WTC11 (cell line): ENCODE measurements at regions not wholly inside any gene's neighbourhood (a gene's known extent, or its start where the extent isn't known, plus 50 kb on each side); places are given as distances from the start of the nearest gene placed in this dataset.

ENCODE experiments used
- ATAC-seq: fragments of 200-7000 bp; cut with Tn5 transposase; 2 replicates; pipeline ENCODE4 v1.10.0; 2021; ENCODE audit warnings: mild to moderate bottlenecking, moderate library complexity
- CTCF ChIA-PET: fragments of 300-600 bp; sonication (Branson Sonifier 250); formaldehyde crosslinking; loops from one replicate; lab custom pipeline; 2021; ENCODE audit warnings: antibody characterized with exemption; lab: Charles Lee
- POLR2A ChIA-PET: fragments of 350-600 bp; sonication (Branson Sonifier 250); formaldehyde crosslinking; loops from one replicate; lab custom pipeline; 2021; ENCODE audit warnings: antibody characterized with exemption; lab: Charles Lee
- DNase-seq: peaks from one replicate; pipeline ENCODE4 v3.0.0; 2021; ENCODE audit warnings: low spot score
- H3K27ac Mint-ChIP-seq: 2 replicates; pipeline ENCODE4 v1.8.0; 2021; ENCODE audit warnings: mixed read lengths
- H3K27me3 Mint-ChIP-seq: 2 replicates; pipeline ENCODE4 v1.8.0; 2021; ENCODE audit warnings: low read depth, mild to moderate bottlenecking, moderate library complexity, mixed read lengths
- H3K36me3 Mint-ChIP-seq: 2 replicates; pipeline ENCODE4 v1.8.0; 2021; ENCODE audit warnings: mixed read lengths
- H3K4me1 Mint-ChIP-seq: 2 replicates; pipeline ENCODE4 v1.8.0; 2022; ENCODE audit warnings: mixed read lengths
- H3K4me3 Mint-ChIP-seq: 2 replicates; pipeline ENCODE4 v1.8.0; 2021; ENCODE audit warnings: mild to moderate bottlenecking, moderate library complexity, mixed read lengths
- H3K9me3 Mint-ChIP-seq: 2 replicates; pipeline ENCODE4 v1.8.0; 2021; ENCODE audit warnings: mixed read lengths
- CREB1 ChIP-seq: sonication (generic); formaldehyde crosslinking; IDR thresholded peaks from 2 replicates; pipeline ENCODE4 v1.8.0; 2023; ENCODE audit warnings: mild to moderate bottlenecking, missing genetic modification reagents
- ERG ChIP-seq: fragments of 250-450 bp; sonication (Bioruptor Pico); IDR thresholded peaks from 2 replicates; pipeline ENCODE4 v1.8.0; 2021; ENCODE audit warnings: mild to moderate bottlenecking
- FOXP1 ChIP-seq: sonication (generic); formaldehyde crosslinking; IDR thresholded peaks from 2 replicates; pipeline ENCODE4 v1.8.0; 2022; ENCODE audit warnings: missing genetic modification reagents, mild to moderate bottlenecking, moderate library complexity, borderline replicate concordance
- FOXP4 ChIP-seq: sonication (generic); formaldehyde crosslinking; IDR thresholded peaks from 2 replicates; pipeline ENCODE4 v1.8.0; 2022; ENCODE audit warnings: mild to moderate bottlenecking, missing genetic modification reagents
- GRHL2 ChIP-seq: fragments of 250-450 bp; sonication (Bioruptor Pico); IDR thresholded peaks from 2 replicates; pipeline ENCODE4 v1.8.0; 2022; ENCODE audit warnings: mild to moderate bottlenecking, moderate library complexity; ENCODE audit not compliant: insufficient replicate concordance, severe bottlenecking
- IRF2 ChIP-seq: sonication (generic); formaldehyde crosslinking; IDR thresholded peaks from 2 replicates; pipeline ENCODE4 v1.8.0; 2022; ENCODE audit warnings: low read depth, missing genetic modification reagents, borderline replicate concordance
- KAT7 ChIP-seq: sonication (generic); formaldehyde crosslinking; IDR thresholded peaks from 2 replicates; pipeline ENCODE4 v1.8.1; 2023; ENCODE audit warnings: missing genetic modification reagents, mild to moderate bottlenecking, borderline replicate concordance
- NR1H2 ChIP-seq: sonication (generic); formaldehyde crosslinking; IDR thresholded peaks from 2 replicates; pipeline ENCODE4 v1.9.0; 2021; ENCODE audit warnings: mild to moderate bottlenecking, moderate library complexity, missing genetic modification reagents
- RORB ChIP-seq: fragments of 250-450 bp; sonication (Bioruptor Pico); IDR thresholded peaks from 2 replicates; pipeline ENCODE4 v1.9.0; 2021; ENCODE audit warnings: mild to moderate bottlenecking
- TEAD1 ChIP-seq: sonication (generic); formaldehyde crosslinking; IDR thresholded peaks from 2 replicates; pipeline ENCODE4 v1.8.0; 2022; ENCODE audit warnings: mild to moderate bottlenecking, missing genetic modification reagents
- TEAD4 ChIP-seq: sonication (generic); formaldehyde crosslinking; IDR thresholded peaks from 2 replicates; pipeline ENCODE4 v1.8.0; 2022; ENCODE audit warnings: mild to moderate bottlenecking, missing genetic modification reagents
- USF2 ChIP-seq: sonication (generic); formaldehyde crosslinking; IDR thresholded peaks from 2 replicates; pipeline ENCODE4 v1.8.1; 2023; ENCODE audit warnings: mild to moderate bottlenecking, missing genetic modification reagents, moderate library complexity
- ZBTB43 ChIP-seq: sonication (generic); formaldehyde crosslinking; IDR thresholded peaks from 2 replicates; pipeline ENCODE4 v1.8.1; 2023; ENCODE audit warnings: mild to moderate bottlenecking, missing genetic modification reagents
- ZNF121 ChIP-seq: sonication (generic); formaldehyde crosslinking; IDR thresholded peaks from 2 replicates; pipeline ENCODE4 v1.8.0; 2023; ENCODE audit warnings: missing genetic modification reagents
- ZNF232 ChIP-seq: sonication (generic); formaldehyde crosslinking; IDR thresholded peaks from 2 replicates; pipeline ENCODE4 v1.8.0; 2022; ENCODE audit warnings: mild to moderate bottlenecking, missing genetic modification reagents
- ZNF263 ChIP-seq: sonication (generic); formaldehyde crosslinking; IDR thresholded peaks from 2 replicates; pipeline ENCODE4 v1.8.1; 2022; ENCODE audit warnings: low read depth, mild to moderate bottlenecking, moderate library complexity, missing genetic modification reagents
- TF ChIP-seq, protein P1 (sequence below): fragments of 200-600 bp; IDR thresholded peaks from 2 replicates; pipeline ENCODE4 v1.8.0; 2022; ENCODE audit warnings: antibody characterized with exemption
- TF ChIP-seq, protein P2 (sequence below): sonication (generic); formaldehyde crosslinking; IDR thresholded peaks from 2 replicates; pipeline ENCODE4 v1.8.1; 2022; ENCODE audit warnings: missing genetic modification reagents, borderline replicate concordance
- TF ChIP-seq, protein P3 (sequence below): fragments of 250-450 bp; sonication (Bioruptor Pico); conservative IDR thresholded peaks from 2 replicates; pipeline ENCODE4 v1.9.0; 2021; ENCODE audit warnings: mild to moderate bottlenecking
- TF ChIP-seq, protein P4 (sequence below): sonication (generic); formaldehyde crosslinking; IDR thresholded peaks from 2 replicates; pipeline ENCODE4 v1.8.1; 2023; ENCODE audit warnings: mild to moderate bottlenecking, moderate library complexity, missing genetic modification reagents

GRCh38 chr2:37816686-37817085 lies 108.4 kb upstream of the RMDN2 start:
- Mint-ChIP-seq H3K27ac (no peak overlapping the region), H3K9me3 (peaks cover 17% of the 10 kb centered on the region), H3K4me3 (no peak overlapping the region), H3K4me1 (no peaks in the 10 kb centered on the region), H3K27me3 (no peaks in the 10 kb centered on the region), H3K36me3 (0 out of 2 replicates have a peak, but pooled peaks cover 2% of the 10 kb centered on the region)
- DNase-seq (no peak), ATAC-seq (no peak)
- TF ChIP-seq TEAD1 (CRISPR knock-in tag) (no peak), USF2 (CRISPR knock-in tag) (no peak), ZNF232 (CRISPR knock-in tag) (no peak)
- TF ChIP-seq, protein P1, sequence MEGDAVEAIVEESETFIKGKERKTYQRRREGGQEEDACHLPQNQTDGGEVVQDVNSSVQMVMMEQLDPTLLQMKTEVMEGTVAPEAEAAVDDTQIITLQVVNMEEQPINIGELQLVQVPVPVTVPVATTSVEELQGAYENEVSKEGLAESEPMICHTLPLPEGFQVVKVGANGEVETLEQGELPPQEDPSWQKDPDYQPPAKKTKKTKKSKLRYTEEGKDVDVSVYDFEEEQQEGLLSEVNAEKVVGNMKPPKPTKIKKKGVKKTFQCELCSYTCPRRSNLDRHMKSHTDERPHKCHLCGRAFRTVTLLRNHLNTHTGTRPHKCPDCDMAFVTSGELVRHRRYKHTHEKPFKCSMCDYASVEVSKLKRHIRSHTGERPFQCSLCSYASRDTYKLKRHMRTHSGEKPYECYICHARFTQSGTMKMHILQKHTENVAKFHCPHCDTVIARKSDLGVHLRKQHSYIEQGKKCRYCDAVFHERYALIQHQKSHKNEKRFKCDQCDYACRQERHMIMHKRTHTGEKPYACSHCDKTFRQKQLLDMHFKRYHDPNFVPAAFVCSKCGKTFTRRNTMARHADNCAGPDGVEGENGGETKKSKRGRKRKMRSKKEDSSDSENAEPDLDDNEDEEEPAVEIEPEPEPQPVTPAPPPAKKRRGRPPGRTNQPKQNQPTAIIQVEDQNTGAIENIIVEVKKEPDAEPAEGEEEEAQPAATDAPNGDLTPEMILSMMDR = no peak
- CTCF ChIA-PET = no interaction called here
- POLR2A ChIA-PET = no interaction called here

DNA sequence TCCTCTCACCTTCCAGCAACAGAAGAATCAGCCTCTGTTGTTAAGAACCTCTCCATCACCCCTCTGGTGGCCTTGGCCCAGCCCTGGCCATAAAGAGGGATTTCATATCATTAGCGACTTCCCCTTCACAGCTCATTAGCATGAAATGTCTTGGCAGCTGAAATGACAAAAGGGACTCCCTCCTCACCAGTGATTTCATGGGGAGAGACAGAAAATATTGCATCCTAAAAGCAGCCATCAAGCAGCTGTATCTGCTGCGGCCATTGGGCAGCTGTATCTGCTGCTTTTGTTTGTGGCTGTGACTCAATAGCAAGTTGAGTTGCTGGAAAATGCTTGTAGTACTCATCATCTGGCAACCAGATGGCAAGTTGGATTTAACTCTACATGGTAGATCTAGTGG lies 105.9 kb upstream of the RMDN2 start:
- POLR2A ChIA-PET = no interaction called here
- Mint-ChIP-seq H3K4me3 (no peak overlapping the region), H3K9me3 (peaks cover 17% of the 10 kb centered on the region)
- TF ChIP-seq IRF2 (CRISPR knock-in tag) = no peak
- TF ChIP-seq TEAD4 = no peak
- TF ChIP-seq, protein P2, sequence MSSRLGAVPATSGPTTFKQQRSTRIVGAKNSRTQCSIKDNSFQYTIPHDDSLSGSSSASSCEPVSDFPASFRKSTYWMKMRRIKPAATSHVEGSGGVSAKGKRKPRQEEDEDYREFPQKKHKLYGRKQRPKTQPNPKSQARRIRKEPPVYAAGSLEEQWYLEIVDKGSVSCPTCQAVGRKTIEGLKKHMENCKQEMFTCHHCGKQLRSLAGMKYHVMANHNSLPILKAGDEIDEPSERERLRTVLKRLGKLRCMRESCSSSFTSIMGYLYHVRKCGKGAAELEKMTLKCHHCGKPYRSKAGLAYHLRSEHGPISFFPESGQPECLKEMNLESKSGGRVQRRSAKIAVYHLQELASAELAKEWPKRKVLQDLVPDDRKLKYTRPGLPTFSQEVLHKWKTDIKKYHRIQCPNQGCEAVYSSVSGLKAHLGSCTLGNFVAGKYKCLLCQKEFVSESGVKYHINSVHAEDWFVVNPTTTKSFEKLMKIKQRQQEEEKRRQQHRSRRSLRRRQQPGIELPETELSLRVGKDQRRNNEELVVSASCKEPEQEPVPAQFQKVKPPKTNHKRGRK = no peak
- no peak for TF ChIP-seq USF2 (CRISPR knock-in tag)
- TF ChIP-seq, protein P3, sequence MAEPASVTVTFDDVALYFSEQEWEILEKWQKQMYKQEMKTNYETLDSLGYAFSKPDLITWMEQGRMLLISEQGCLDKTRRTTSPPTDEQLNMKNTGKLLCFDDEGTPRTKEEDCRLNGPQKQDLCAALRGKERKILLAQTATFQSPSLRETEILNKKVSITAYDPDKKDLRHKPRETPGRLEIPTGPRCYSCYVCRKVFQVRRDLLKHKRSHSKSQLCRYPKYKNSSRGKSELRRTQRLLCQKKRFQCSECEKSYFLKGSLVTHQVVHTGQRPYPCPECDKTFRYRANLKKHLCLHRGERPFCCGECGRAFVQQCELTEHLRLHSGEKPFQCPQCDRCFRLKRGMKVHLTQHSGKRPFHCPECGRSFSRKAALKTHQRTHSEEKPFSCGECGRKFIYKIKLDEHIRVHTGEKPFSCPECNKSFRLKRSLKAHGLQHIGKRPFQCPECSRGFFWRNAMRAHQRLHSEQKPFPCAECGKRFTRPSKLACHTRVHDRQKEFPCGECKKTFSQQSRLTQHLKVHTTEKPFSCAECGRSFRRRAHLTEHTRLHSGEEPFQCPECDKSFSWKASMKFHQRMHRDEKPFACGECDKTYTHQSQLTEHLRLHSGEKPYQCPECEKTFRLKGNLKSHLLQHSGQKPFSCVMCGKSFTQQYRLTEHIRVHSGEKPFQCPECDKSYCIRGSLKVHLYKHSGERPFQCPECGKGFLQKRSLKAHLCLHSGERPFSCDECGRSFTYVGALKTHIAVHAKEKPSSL (CRISPR knock-in tag) = no peak
- TF ChIP-seq NR1H2 (CRISPR knock-in tag) = no peak
- TF ChIP-seq, protein P4, sequence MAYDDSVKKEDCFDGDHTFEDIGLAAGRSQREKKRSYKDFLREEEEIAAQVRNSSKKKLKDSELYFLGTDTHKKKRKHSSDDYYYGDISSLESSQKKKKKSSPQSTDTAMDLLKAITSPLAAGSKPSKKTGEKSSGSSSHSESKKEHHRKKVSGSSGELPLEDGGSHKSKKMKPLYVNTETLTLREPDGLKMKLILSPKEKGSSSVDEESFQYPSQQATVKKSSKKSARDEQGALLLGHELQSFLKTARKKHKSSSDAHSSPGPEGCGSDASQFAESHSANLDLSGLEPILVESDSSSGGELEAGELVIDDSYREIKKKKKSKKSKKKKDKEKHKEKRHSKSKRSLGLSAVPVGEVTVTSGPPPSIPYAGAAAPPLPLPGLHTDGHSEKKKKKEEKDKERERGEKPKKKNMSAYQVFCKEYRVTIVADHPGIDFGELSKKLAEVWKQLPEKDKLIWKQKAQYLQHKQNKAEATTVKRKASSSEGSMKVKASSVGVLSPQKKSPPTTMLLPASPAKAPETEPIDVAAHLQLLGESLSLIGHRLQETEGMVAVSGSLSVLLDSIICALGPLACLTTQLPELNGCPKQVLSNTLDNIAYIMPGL (CRISPR knock-in tag) = no peak
- no peak for TF ChIP-seq ZNF263 (CRISPR knock-in tag)
- TF ChIP-seq ZBTB43 (CRISPR knock-in tag) = no peak
- no peak for TF ChIP-seq FOXP4
- TF ChIP-seq ERG (CRISPR knock-in tag) = no peak
- TF ChIP-seq FOXP1 (CRISPR knock-in tag) = no peak
- no peak for TF ChIP-seq KAT7 (CRISPR knock-in tag)
- no peak for TF ChIP-seq CREB1 (CRISPR knock-in tag)
- TF ChIP-seq RORB = no peak
- TF ChIP-seq GRHL2 (CRISPR knock-in tag) = no peak
- TF ChIP-seq ZNF232 (CRISPR knock-in tag) = no peak
- TF ChIP-seq ZNF121 (CRISPR knock-in tag) = no peak
- TF ChIP-seq, all 79 proteins: peak for 0
- CTCF ChIA-PET = no interaction called here
- H3K36me3 Mint-ChIP-seq = 0 out of 2 replicates have a peak, but pooled peaks cover 2% of the 10 kb centered on the region
- ATAC-seq (no peak), DNase-seq (no peak)
- no peaks in the 10 kb centered on the region for H3K4me1 Mint-ChIP-seq
- no peak overlapping the region for H3K27ac Mint-ChIP-seq
- H3K27me3 Mint-ChIP-seq = no peaks in the 10 kb centered on the region
